Keratinocyte (primary cell): ENCODE measurements at regions not wholly inside any gene's neighbourhood (a gene's known extent, or its start where the extent isn't known, plus 50 kb on each side); places are given as distances from the start of the nearest gene placed in this dataset.
A peak's percentile ranks its signal among the peaks of the same experiment; 100 is the strongest.

Source experiments
- DNase-seq: peaks from one replicate; pipeline ENCODE4 v3.0.0-alpha.2; 2011; ENCODE audit warnings: low read depth, missing footprints, low spot score
- FAIRE-seq: peaks from 2 replicates; lab custom pipeline; 2011; peaks lifted over from hg19 to GRCh38; lab: Jason Lieb, UNC
- H2AFZ ChIP-seq: 2 replicates; pipeline ENCODE4 v1.6.0; 2012; ENCODE audit warnings: low read length, control low read depth, inconsistent platforms; ENCODE audit not compliant: control insufficient read depth
- H3K27ac ChIP-seq: 2 replicates; pipeline ENCODE4 v1.5.1; 2011; ENCODE audit warnings: low read length; ENCODE audit not compliant: control insufficient read depth, insufficient read depth
- H3K27me3 ChIP-seq: 3 replicates; pipeline ENCODE4 v1.6.0; 2011; ENCODE audit warnings: low read length; ENCODE audit not compliant: control insufficient read depth, insufficient read depth; ENCODE audit errors: extremely low read depth
- H3K36me3 ChIP-seq, 2 experiments: 2 replicates in 1 of 2; 3 replicates in 1 of 2; pipeline ENCODE4 v1.5.1; 2011; ENCODE audit warnings: low read length in 2 of 2, mild to moderate bottlenecking in 1 of 2; ENCODE audit not compliant: control insufficient read depth in 2 of 2, insufficient read depth in 2 of 2; ENCODE audit errors: extremely low read depth in 1 of 2
- H3K4me1 ChIP-seq: 3 replicates; pipeline ENCODE4 v1.5.1; 2011; ENCODE audit warnings: low read length; ENCODE audit not compliant: control insufficient read depth, insufficient read depth; ENCODE audit errors: extremely low read depth
- H3K4me2 ChIP-seq: 3 replicates; pipeline ENCODE4 v1.6.0; 2011; ENCODE audit warnings: low read depth, low read length; ENCODE audit not compliant: control insufficient read depth, insufficient read depth; ENCODE audit errors: extremely low read depth
- H3K4me3 ChIP-seq, 3 experiments: fragments of 200-600 bp in 1 of 3; sonication (generic) in 1 of 3; 2 replicates in 2 of 3; 3 replicates in 1 of 3; pipeline ENCODE4 v1.5.1; 2011 to 2016; ENCODE audit warnings: low read length in 3 of 3, mild to moderate bottlenecking in 3 of 3, control low read depth in 2 of 3, inconsistent platforms in 1 of 3, low read depth in 1 of 3, mixed read lengths in 1 of 3, mixed run types in 1 of 3, moderate library complexity in 1 of 3; ENCODE audit not compliant: control insufficient read depth in 2 of 3, insufficient read depth in 2 of 3; ENCODE audit errors: extremely low read depth in 1 of 3
- H3K79me2 ChIP-seq: 2 replicates; pipeline ENCODE4 v1.6.0; 2012; ENCODE audit warnings: low read length; ENCODE audit not compliant: control insufficient read depth, insufficient read depth
- H3K9ac ChIP-seq: 3 replicates; pipeline ENCODE4 v1.6.0; 2011; ENCODE audit warnings: low read length; ENCODE audit not compliant: control insufficient read depth, insufficient read depth; ENCODE audit errors: extremely low read depth
- H3K9me1 ChIP-seq: 3 replicates; pipeline ENCODE4 v1.6.0; 2011; ENCODE audit warnings: low read length; ENCODE audit not compliant: control insufficient read depth, insufficient read depth; ENCODE audit errors: extremely low read depth
- H3K9me3 ChIP-seq: 2 replicates; pipeline ENCODE4 v1.5.1; 2012; ENCODE audit warnings: low read depth, low read length; ENCODE audit not compliant: control insufficient read depth
- H4K20me1 ChIP-seq: 3 replicates; pipeline ENCODE4 v1.6.0; 2011; ENCODE audit warnings: low read length; ENCODE audit not compliant: control insufficient read depth, insufficient read depth; ENCODE audit errors: extremely low read depth
- CTCF ChIP-seq, 3 experiments: IDR thresholded peaks in 1 of 3; conservative IDR thresholded peaks in 1 of 3; optimal IDR thresholded peaks in 1 of 3; 2 replicates in 2 of 3; 3 replicates in 1 of 3; pipeline versions ENCODE3 to v1.5.1; 2011; ENCODE audit warnings: low read length in 3 of 3, mild to moderate bottlenecking in 3 of 3, moderate library complexity in 2 of 3, control low read depth in 1 of 3, inconsistent platforms in 1 of 3; ENCODE audit not compliant: insufficient read depth in 2 of 3; ENCODE audit errors: extremely low read depth in 1 of 3
- EZH2 ChIP-seq: IDR thresholded peaks from one replicate; pipeline ENCODE4 v1.6.1; 2012; ENCODE audit warnings: inconsistent platforms, mild to moderate bottlenecking, low read length, moderate library complexity
- dilution Hi-C: fragments of 300-500 bp; cut with MboI; formaldehyde crosslinking; loops from one replicate; pipeline ENCODE4 v1.7.0; 2020; ENCODE audit warnings: low sequenced_read_pairs; ENCODE audit not compliant: extremely low pct_ligation_motif_present

- Histone ChIP-seq H3K9me3 (no peaks in the 10 kb centered on the region), H4K20me1 (no peaks in the 10 kb centered on the region), H2AFZ (peak overlapping the region; percentile 16), H3K79me2 (no peaks in the 10 kb centered on the region), H3K27me3 (no peaks in the 10 kb centered on the region), H3K27ac (no peak overlapping the region), H3K4me3 (no peak overlapping the region), H3K36me3 (no peaks in the 10 kb centered on the region), H3K9me1 (no peaks in the 10 kb centered on the region), H3K4me2 (peak overlapping the region; percentile 65), H3K9ac (no peak overlapping the region), H3K4me1 (peaks cover 13% of the 10 kb centered on the region)
- dilution Hi-C loops: no loop called here
- no peak for FAIRE-seq
- DNase-seq: no peak
- TF ChIP-seq CTCF (optimal IDR thresholded peaks at IDR 0.05 in 1 of 3, IDR thresholded peaks at IDR 0.05 in 1 of 3, conservative IDR thresholded peaks at IDR 0.05 in 1 of 3; ENCODE audit: extremely low read depth in 1 of 3, insufficient read depth in 2 of 3, low read length in 3 of 3) (no peak), EZH2 (no peak)
Measured at GRCh38 chr2:64848945-64849344, 140.3 kb upstream of the SLC1A4 start.

- no peak for TF ChIP-seq CTCF (optimal IDR thresholded peaks at IDR 0.05 in 1 of 3, IDR thresholded peaks at IDR 0.05 in 1 of 3, conservative IDR thresholded peaks at IDR 0.05 in 1 of 3; ENCODE audit: extremely low read depth in 1 of 3, insufficient read depth in 2 of 3, low read length in 3 of 3)
- no peak for TF ChIP-seq EZH2
- H3K27me3 ChIP-seq: no peaks in the 10 kb centered on the region
- dilution Hi-C loops: no loop called here
- H3K4me1 ChIP-seq: peaks cover 13% of the 10 kb centered on the region
- no peak overlapping the region for H3K4me3 ChIP-seq
- no peaks in the 10 kb centered on the region for H4K20me1 ChIP-seq
- H3K36me3 ChIP-seq: no peaks in the 10 kb centered on the region
- H3K4me2 ChIP-seq: no peak overlapping the region
- DNase-seq (no peak), FAIRE-seq (no peak)
- H3K27ac ChIP-seq: no peak overlapping the region
- no peaks in the 10 kb centered on the region for H3K9me1 ChIP-seq
- H3K79me2 ChIP-seq: no peaks in the 10 kb centered on the region
- H3K9me3 ChIP-seq: no peaks in the 10 kb centered on the region
- H3K9ac ChIP-seq: no peak overlapping the region
- H2AFZ ChIP-seq: no peak overlapping the region
Measured at GRCh38 chr2:64850642-64851041, 138.6 kb upstream of the SLC1A4 start.
